ENCODE measurements at regions not wholly inside any gene's neighbourhood (a gene's known extent, or its start where the extent isn't known, plus 50 kb on each side); places are given as distances from the start of the nearest gene placed in this dataset.

DNA sequence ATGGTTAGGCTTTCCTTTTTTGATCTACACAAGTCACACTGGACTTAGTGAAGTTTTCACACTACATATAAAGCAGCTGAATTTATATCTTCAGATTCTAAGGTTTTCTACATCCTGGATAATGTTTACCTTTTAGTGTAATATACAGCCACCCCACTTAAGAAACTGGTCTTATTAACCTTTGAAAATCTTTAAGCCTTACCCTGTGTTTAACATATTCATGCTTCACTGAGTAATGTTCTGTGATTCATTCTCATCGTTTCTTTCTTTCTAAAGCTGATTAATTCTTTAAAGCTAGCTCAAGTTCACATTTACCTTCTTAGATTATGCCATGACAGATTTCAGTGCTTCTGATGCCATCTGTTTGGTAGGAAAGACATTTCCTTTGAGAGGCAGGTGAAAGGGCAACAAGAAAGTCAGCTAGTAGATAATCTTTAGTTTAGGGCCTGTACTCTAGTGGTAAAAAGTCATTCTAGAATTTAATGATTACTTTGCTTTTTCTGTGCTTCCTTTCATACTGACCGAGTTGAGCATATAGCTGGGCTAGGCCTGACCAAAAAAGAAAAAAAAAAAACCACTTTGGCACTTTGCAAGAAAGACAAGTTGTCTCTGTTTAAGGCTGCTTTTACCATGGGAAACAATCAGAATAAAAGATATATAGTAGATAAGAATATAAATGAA lies 690.9 kb upstream of the FBXO33 start:
- TF ChIP-seq, protein P1, sequence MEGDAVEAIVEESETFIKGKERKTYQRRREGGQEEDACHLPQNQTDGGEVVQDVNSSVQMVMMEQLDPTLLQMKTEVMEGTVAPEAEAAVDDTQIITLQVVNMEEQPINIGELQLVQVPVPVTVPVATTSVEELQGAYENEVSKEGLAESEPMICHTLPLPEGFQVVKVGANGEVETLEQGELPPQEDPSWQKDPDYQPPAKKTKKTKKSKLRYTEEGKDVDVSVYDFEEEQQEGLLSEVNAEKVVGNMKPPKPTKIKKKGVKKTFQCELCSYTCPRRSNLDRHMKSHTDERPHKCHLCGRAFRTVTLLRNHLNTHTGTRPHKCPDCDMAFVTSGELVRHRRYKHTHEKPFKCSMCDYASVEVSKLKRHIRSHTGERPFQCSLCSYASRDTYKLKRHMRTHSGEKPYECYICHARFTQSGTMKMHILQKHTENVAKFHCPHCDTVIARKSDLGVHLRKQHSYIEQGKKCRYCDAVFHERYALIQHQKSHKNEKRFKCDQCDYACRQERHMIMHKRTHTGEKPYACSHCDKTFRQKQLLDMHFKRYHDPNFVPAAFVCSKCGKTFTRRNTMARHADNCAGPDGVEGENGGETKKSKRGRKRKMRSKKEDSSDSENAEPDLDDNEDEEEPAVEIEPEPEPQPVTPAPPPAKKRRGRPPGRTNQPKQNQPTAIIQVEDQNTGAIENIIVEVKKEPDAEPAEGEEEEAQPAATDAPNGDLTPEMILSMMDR (IDR thresholded peaks at IDR 0.05; ENCODE audit: borderline replicate concordance, control extremely low read depth, extremely low read depth, insufficient read depth, missing control alignments) = no peak
- DNase-seq (ENCODE audit: low spot score) = no peak
- in situ Hi-C loops (cut with MboI; ENCODE audit: low sequenced_read_pairs, unreplicated experiment) = no loop called here

DNA sequence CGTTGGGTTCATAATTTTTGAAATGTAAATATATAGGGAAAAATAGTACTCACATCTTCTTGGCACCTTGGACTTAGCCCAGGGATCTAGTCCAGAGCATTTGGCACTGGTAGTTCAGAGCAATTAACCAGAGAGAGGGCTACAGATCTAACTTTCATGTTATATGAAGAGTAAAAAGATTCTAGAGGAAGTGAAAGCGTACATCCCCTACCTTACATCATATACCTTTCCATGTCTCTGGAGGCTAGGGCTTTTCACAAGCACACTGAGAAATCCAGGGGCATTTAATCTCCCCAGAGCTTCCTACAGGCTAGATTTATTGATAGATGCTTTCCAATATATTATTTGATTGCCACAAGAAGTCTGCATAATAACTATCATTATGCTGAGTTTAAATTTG lies 687.5 kb upstream of the FBXO33 start:
- no peak for DNase-seq (ENCODE audit: low spot score)
- TF ChIP-seq, protein P1 (IDR thresholded peaks at IDR 0.05; ENCODE audit: borderline replicate concordance, control extremely low read depth, extremely low read depth, insufficient read depth, missing control alignments) = no peak
- in situ Hi-C loops (cut with MboI; ENCODE audit: low sequenced_read_pairs, unreplicated experiment) = no loop called here

GRCh38 chr14:40119321-40119720 lies 687.1 kb upstream of the FBXO33 start:
- TF ChIP-seq, protein P1 (IDR thresholded peaks at IDR 0.05; ENCODE audit: borderline replicate concordance, control extremely low read depth, extremely low read depth, insufficient read depth, missing control alignments) = no peak
- in situ Hi-C loops (cut with MboI; ENCODE audit: low sequenced_read_pairs, unreplicated experiment) = no loop called here
- no peak for DNase-seq (ENCODE audit: low spot score)

- in situ Hi-C loops (cut with MboI; ENCODE audit: low sequenced_read_pairs, unreplicated experiment) = no loop called here
- DNase-seq (ENCODE audit: low spot score) = no peak
- TF ChIP-seq, protein P1 (IDR thresholded peaks at IDR 0.05; ENCODE audit: borderline replicate concordance, control extremely low read depth, extremely low read depth, insufficient read depth, missing control alignments) = no peak
These were observed 683.4 kb upstream of the FBXO33 start for GRCh38 chr14:40115583-40115982.

DNA sequence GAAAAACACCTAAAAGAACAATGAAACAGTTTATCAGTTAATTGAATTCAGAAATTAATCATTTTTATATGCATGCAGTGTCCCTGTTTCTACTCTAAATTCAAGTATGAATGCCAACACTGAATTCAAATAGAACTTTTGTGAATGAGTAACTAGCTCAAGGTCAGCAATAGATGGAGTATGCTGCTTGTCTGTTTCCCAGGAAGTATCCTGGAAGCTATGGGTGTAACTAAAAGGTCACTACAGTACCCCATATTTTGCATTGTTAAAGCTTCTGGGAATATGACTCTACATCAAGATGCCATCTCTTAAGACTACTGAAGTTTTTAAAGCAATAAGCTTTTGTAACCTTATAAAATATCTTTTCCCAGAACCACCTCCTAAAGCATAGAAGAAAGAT lies 681.4 kb upstream of the FBXO33 start:
- TF ChIP-seq, protein P1 (IDR thresholded peaks at IDR 0.05; ENCODE audit: borderline replicate concordance, control extremely low read depth, extremely low read depth, insufficient read depth, missing control alignments) = no peak
- DNase-seq (ENCODE audit: low spot score) = no peak
- in situ Hi-C loops (cut with MboI; ENCODE audit: low sequenced_read_pairs, unreplicated experiment) = no loop called here

GRCh38 chr14:40100544-40101196 lies 668.4 kb upstream of the FBXO33 start:
- TF ChIP-seq, protein P1 (IDR thresholded peaks at IDR 0.05; ENCODE audit: borderline replicate concordance, control extremely low read depth, extremely low read depth, insufficient read depth, missing control alignments) = no peak
- DNase-seq (ENCODE audit: low spot score) = no peak
- in situ Hi-C loops (cut with MboI; ENCODE audit: low sequenced_read_pairs, unreplicated experiment) = no loop called here

Data from GM13976 (cell line).